ENCODE measurements at regions not wholly inside any gene's neighbourhood (a gene's known extent, or its start where the extent isn't known, plus 50 kb on each side); places are given as distances from the start of the nearest gene placed in this dataset.

GRCh38 chr4:54497947-54498346, 159.8 kb upstream of the KIT start:
- DNase-seq: no peak

- DNase-seq: no peak
Observed at GRCh38 chr4:54498661-54499111, 159.1 kb upstream of the KIT start.

- no peak for DNase-seq
Observed at GRCh38 chr4:54499308-54500074, 158.3 kb upstream of the KIT start.

- no peak for DNase-seq
Observed at GRCh38 chr4:54505362-54505761, 152.4 kb upstream of the KIT start.

- DNase-seq: no peak
Observed at GRCh38 chr4:54505996-54506395, 151.8 kb upstream of the KIT start.

- no peak for DNase-seq
Observed at GRCh38 chr4:54509057-54509456, 148.7 kb upstream of the KIT start.

GRCh38 chr4:54513204-54513603, 144.6 kb upstream of the KIT start:
- no peak for DNase-seq

- DNase-seq: no peak
Observed at GRCh38 chr4:54513741-54514140, 144.0 kb upstream of the KIT start.

- no peak for DNase-seq
Observed at GRCh38 chr4:54516556-54517215, 141.1 kb upstream of the KIT start.

- DNase-seq: no peak
Observed at GRCh38 chr4:54517781-54518444, 139.8 kb upstream of the KIT start.

GRCh38 chr4:54525602-54526001, 132.2 kb upstream of the KIT start:
- no peak for DNase-seq

GRCh38 chr4:54526560-54526959, 131.2 kb upstream of the KIT start:
- no peak for DNase-seq

GRCh38 chr4:54527532-54527931, 130.2 kb upstream of the KIT start:
- no peak for DNase-seq

GRCh38 chr4:54539500-54540029, 118.2 kb upstream of the KIT start:
- DNase-seq: no peak

GRCh38 chr4:54540931-54541330, 116.8 kb upstream of the KIT start:
- DNase-seq: no peak

- no peak for DNase-seq
Observed at GRCh38 chr4:54541426-54542118, 116.2 kb upstream of the KIT start.

- no peak for DNase-seq
Observed at GRCh38 chr4:54542119-54542438, 115.7 kb upstream of the KIT start.

- no peak for DNase-seq
Observed at GRCh38 chr4:54542540-54543041, 115.2 kb upstream of the KIT start.

GRCh38 chr4:54543088-54543795, 114.5 kb upstream of the KIT start:
- DNase-seq: no peak

- no peak for DNase-seq
Observed at GRCh38 chr4:54545663-54546424, 111.9 kb upstream of the KIT start.

- no peak for DNase-seq
Observed at GRCh38 chr4:54547299-54548097, 110.3 kb upstream of the KIT start.

Measured in NCI-H2081 treated with DMSO at 0.1 percent for 48 hours (cell line).